CD4-positive, alpha-beta T cell (primary cell): ENCODE measurements at regions not wholly inside any gene's neighbourhood (a gene's known extent, or its start where the extent isn't known, plus 50 kb on each side); places are given as distances from the start of the nearest gene placed in this dataset.

Source experiments
- ATAC-seq: fragments of 200-7000 bp; cut with Tn5 transposase; one replicate; pipeline ENCODE4 v1.10.0; 2022; ENCODE audit warnings: mild to moderate bottlenecking; ENCODE audit not compliant: poor library complexity
- CTCF ChIA-PET: fragments of 350-600 bp; sonication (Branson Sonifier 250); formaldehyde crosslinking; loops from one replicate; lab custom pipeline; 2021; ENCODE audit warnings: antibody characterized with exemption, inconsistent platforms; lab: Charles Lee
- POLR2A ChIA-PET: fragments of 350-600 bp; sonication (Branson Sonifier 250); formaldehyde crosslinking; loops from one replicate; lab custom pipeline; 2021; ENCODE audit warnings: antibody characterized with exemption, inconsistent platforms; lab: Charles Lee
- DNase-seq, 14 experiments: peaks; one replicate each; pipeline ENCODE4 v3.0.0-alpha.2; 2013 to 2020; ENCODE audit warnings: mixed read lengths in 2 of 14
- H3K27ac ChIP-seq, 2 donors: one replicate each; pipeline versions ENCODE4 v1.5.1 to v1.7.0; 2013; ENCODE audit warnings: low read length in 2 of 2, low read depth in 1 of 2, mild to moderate bottlenecking in 1 of 2
- H3K27me3 ChIP-seq, 2 experiments: 1 replicate in 1 of 2; 2 replicates in 1 of 2; pipeline versions ENCODE4 v1.6.1 to v1.7.0; 2013; ENCODE audit warnings: low read length in 2 of 2, control low read depth in 1 of 2, mild to moderate bottlenecking in 1 of 2, moderate library complexity in 1 of 2; ENCODE audit not compliant: insufficient read depth in 2 of 2, control insufficient read depth in 1 of 2
- H3K36me3 ChIP-seq: one replicate; pipeline ENCODE4 v1.6.1; 2013; ENCODE audit warnings: low read length, control low read depth; ENCODE audit not compliant: insufficient read depth
- H3K4me1 ChIP-seq: one replicate; pipeline ENCODE4 v1.6.1; 2013; ENCODE audit warnings: low read length, control low read depth; ENCODE audit not compliant: insufficient read depth
- H3K4me3 ChIP-seq: one replicate; pipeline ENCODE4 v1.5.1; 2013; ENCODE audit warnings: mild to moderate bottlenecking, low read length, moderate library complexity
- H3K9me3 ChIP-seq, 2 experiments: 1 replicate in 1 of 2; 2 replicates in 1 of 2; pipeline versions ENCODE4 v1.6.1 to v1.7.0; 2013; ENCODE audit warnings: low read length in 2 of 2, mild to moderate bottlenecking in 2 of 2, control low read depth in 1 of 2, moderate library complexity in 1 of 2; ENCODE audit not compliant: control insufficient read depth in 1 of 2, insufficient read depth in 1 of 2
- H3K27ac Mint-ChIP-seq: one replicate; pipeline ENCODE4 v1.8.0; 2020; ENCODE audit warnings: mixed read lengths
- H3K27me3 Mint-ChIP-seq: one replicate; pipeline ENCODE4 v1.8.0; 2021; ENCODE audit warnings: mixed read lengths
- H3K36me3 Mint-ChIP-seq: one replicate; pipeline ENCODE4 v1.8.0; 2021; ENCODE audit warnings: low read depth, mixed read lengths
- H3K4me1 Mint-ChIP-seq: one replicate; pipeline ENCODE4 v1.8.0; 2021; ENCODE audit warnings: low read depth, mixed read lengths
- H3K4me3 Mint-ChIP-seq: one replicate; pipeline ENCODE4 v1.8.0; 2020; ENCODE audit warnings: mild to moderate bottlenecking, mixed read lengths
- H3K9me3 Mint-ChIP-seq: one replicate; pipeline ENCODE4 v1.8.0; 2020; ENCODE audit warnings: mixed read lengths
- CTCF ChIP-seq: fragments of 200-600 bp; IDR thresholded peaks from one replicate; pipeline ENCODE4 v1.8.0; 2022; ENCODE audit warnings: antibody characterized with exemption, mild to moderate bottlenecking
- intact Hi-C, 2 experiments: fragments of 100-400 bp; cut with DNase I in 1 of 2; cut with micrococcal nuclease in 1 of 2; formaldehyde crosslinking; loops; one replicate each; pipeline versions ENCODE4 v1.15.1 to v1.9.0; 2023 to 2025; cut with DNase I, micrococcal nuclease

GRCh38 chr6:126198631-126199030, 141.3 kb upstream of the CENPW start:
- Mint-ChIP-seq H3K36me3 (no peaks in the 10 kb centered on the region), H3K4me3 (no peak overlapping the region)
- no peak for ATAC-seq

GRCh38 chr6:126199466-126199865, 140.4 kb upstream of the CENPW start:
- intact Hi-C loops: no loop called here
- no peaks in the 10 kb centered on the region for H3K36me3 Mint-ChIP-seq
- Histone ChIP-seq H3K4me1 (no peaks in the 10 kb centered on the region), H3K36me3 (no peaks in the 10 kb centered on the region), H3K27me3 (no peaks in the 10 kb centered on the region), H3K4me3 (no peak overlapping the region), H3K9me3 (no peaks in the 10 kb centered on the region), H3K27ac (no peak overlapping the region)
- no peak for TF ChIP-seq CTCF
- H3K4me1 Mint-ChIP-seq: no peaks in the 10 kb centered on the region
- no peak overlapping the region for H3K4me3 Mint-ChIP-seq
- DNase-seq (peak in 1 of 14 experiments; percentile 30), ATAC-seq (no peak)
- H3K27ac Mint-ChIP-seq: no peak overlapping the region
- CTCF ChIA-PET: no interaction called here
- H3K27me3 Mint-ChIP-seq: no peaks in the 10 kb centered on the region
- H3K9me3 Mint-ChIP-seq: no peaks in the 10 kb centered on the region
- POLR2A ChIA-PET: no interaction called here

More at GRCh38 chr6:126198631-126199030, 141.3 kb upstream of the CENPW start:
- Histone ChIP-seq H3K27ac (no peak overlapping the region), H3K27me3 (no peaks in the 10 kb centered on the region), H3K4me3 (no peak overlapping the region), H3K36me3 (no peaks in the 10 kb centered on the region), H3K4me1 (no peaks in the 10 kb centered on the region), H3K9me3 (no peaks in the 10 kb centered on the region)
- Mint-ChIP-seq H3K27me3 (no peaks in the 10 kb centered on the region), H3K4me1 (no peaks in the 10 kb centered on the region), H3K27ac (no peak overlapping the region), H3K9me3 (no peaks in the 10 kb centered on the region)
- ChIA-PET POLR2A (no interaction called here), CTCF (no interaction called here)
- TF ChIP-seq CTCF: no peak
- DNase-seq: no peak
- intact Hi-C loops: no loop called here

GRCh38 chr6:126202707-126203106, 137.2 kb upstream of the CENPW start:
- no peak for TF ChIP-seq CTCF
- no peaks in the 10 kb centered on the region for H3K4me1 Mint-ChIP-seq
- no peak overlapping the region for H3K4me3 Mint-ChIP-seq
- H3K27ac Mint-ChIP-seq: no peak overlapping the region
- intact Hi-C loops: no loop called here
- H3K9me3 ChIP-seq: no peaks in the 10 kb centered on the region
- no peaks in the 10 kb centered on the region for H3K36me3 Mint-ChIP-seq
- no peaks in the 10 kb centered on the region for H3K4me1 ChIP-seq
- no peak overlapping the region for H3K4me3 ChIP-seq
- H3K27ac ChIP-seq: no peak overlapping the region
- no peaks in the 10 kb centered on the region for H3K27me3 ChIP-seq
- POLR2A ChIA-PET: no interaction called here
- H3K36me3 ChIP-seq: no peaks in the 10 kb centered on the region
- H3K27me3 Mint-ChIP-seq: no peaks in the 10 kb centered on the region
- DNase-seq (no peak), ATAC-seq (no peak)
- CTCF ChIA-PET: no interaction called here
- no peaks in the 10 kb centered on the region for H3K9me3 Mint-ChIP-seq
